ENCODE measurements at regions not wholly inside any gene's neighbourhood (a gene's known extent, or its start where the extent isn't known, plus 50 kb on each side); places are given as distances from the start of the nearest gene placed in this dataset.

GRCh38 chr18:6626457-6626856 is 103.1 kb upstream of the ARHGAP28 start:
- H3K36me3 ChIP-seq (ENCODE audit: control insufficient read depth in 4 of 4, insufficient read depth in 3 of 4, low read depth in 1 of 4, low read length in 3 of 4), result no peaks in the 10 kb centered on the region
- no peaks in the 10 kb centered on the region for H3K9me3 ChIP-seq (ENCODE audit: control insufficient read depth in 4 of 4, low read length in 3 of 4)
- H3K27me3 ChIP-seq (ENCODE audit: control insufficient read depth in 4 of 4, insufficient read depth in 4 of 4, low read length in 3 of 4), result no peaks in the 10 kb centered on the region
- H3K27ac ChIP-seq (ENCODE audit: low read depth in 1 of 2, low read length in 2 of 2), result no peak overlapping the region
- no peaks in the 10 kb centered on the region for H3K4me1 ChIP-seq (ENCODE audit: control insufficient read depth in 4 of 4, insufficient read depth in 4 of 4, low read length in 3 of 4)
- no peak overlapping the region for H3K9ac ChIP-seq (ENCODE audit: low read depth in 1 of 2, low read length in 2 of 2)
- no peak for DNase-seq (ENCODE audit: low spot score)
- TF ChIP-seq RXRA (IDR thresholded peaks at IDR 0.05), result no peak
- no peak for TF ChIP-seq GABPA (IDR thresholded peaks at IDR 0.05 in 1 of 2, conservative IDR thresholded peaks at IDR 0.05 in 1 of 2)
- no peak for TF ChIP-seq REST (IDR thresholded peaks at IDR 0.05)
- no peak for TF ChIP-seq HNF4A (conservative IDR thresholded peaks at IDR 0.05)
- no peak for TF ChIP-seq HNF4G (IDR thresholded peaks at IDR 0.05)
- TF ChIP-seq MAX (IDR thresholded peaks at IDR 0.05), result no peak
- TF ChIP-seq ZBTB33 (IDR thresholded peaks at IDR 0.05), result no peak
- no peak for TF ChIP-seq ATF3 (IDR thresholded peaks at IDR 0.05)
- H3K4me3 ChIP-seq (ENCODE audit: low read depth in 1 of 3, low read length in 3 of 3), result no peak overlapping the region
- 64% methylated on average over 5 of the region's 5 CpGs for WGBS

GRCh38 chr18:6627645-6628044 is 101.9 kb upstream of the ARHGAP28 start:
- TF ChIP-seq HNF4G (IDR thresholded peaks at IDR 0.05) (no peak), ZBTB33 (IDR thresholded peaks at IDR 0.05) (no peak)
- Histone ChIP-seq H3K9ac (ENCODE audit: low read depth in 1 of 2, low read length in 2 of 2) (no peak overlapping the region), H3K9me3 (ENCODE audit: control insufficient read depth in 4 of 4, low read length in 3 of 4) (no peaks in the 10 kb centered on the region), H3K27ac (ENCODE audit: low read depth in 1 of 2, low read length in 2 of 2) (no peak overlapping the region), H3K36me3 (ENCODE audit: control insufficient read depth in 4 of 4, insufficient read depth in 3 of 4, low read depth in 1 of 4, low read length in 3 of 4) (no peaks in the 10 kb centered on the region), H3K4me1 (ENCODE audit: control insufficient read depth in 4 of 4, insufficient read depth in 4 of 4, low read length in 3 of 4) (no peaks in the 10 kb centered on the region), H3K4me3 (ENCODE audit: low read depth in 1 of 3, low read length in 3 of 3) (no peak overlapping the region), H3K27me3 (ENCODE audit: control insufficient read depth in 4 of 4, insufficient read depth in 4 of 4, low read length in 3 of 4) (no peaks in the 10 kb centered on the region)
- DNase-seq (ENCODE audit: low spot score), result no peak
- 81% methylated on average over 4 of the region's 4 CpGs for WGBS

- DNase-seq (ENCODE audit: low spot score), result no peak
- no peak overlapping the region for H3K9ac ChIP-seq (ENCODE audit: low read depth in 1 of 2, low read length in 2 of 2)
- H3K9me3 ChIP-seq (ENCODE audit: control insufficient read depth in 4 of 4, low read length in 3 of 4), result no peaks in the 10 kb centered on the region
- H3K4me3 ChIP-seq (ENCODE audit: low read depth in 1 of 3, low read length in 3 of 3), result no peak overlapping the region
- no peaks in the 10 kb centered on the region for H3K27me3 ChIP-seq (ENCODE audit: control insufficient read depth in 4 of 4, insufficient read depth in 4 of 4, low read length in 3 of 4)
- H3K36me3 ChIP-seq (ENCODE audit: control insufficient read depth in 4 of 4, insufficient read depth in 3 of 4, low read depth in 1 of 4, low read length in 3 of 4), result no peaks in the 10 kb centered on the region
- H3K4me1 ChIP-seq (ENCODE audit: control insufficient read depth in 4 of 4, insufficient read depth in 4 of 4, low read length in 3 of 4), result no peaks in the 10 kb centered on the region
- H3K27ac ChIP-seq (ENCODE audit: low read depth in 1 of 2, low read length in 2 of 2), result no peak overlapping the region
- WGBS, result 64% methylated on average over 2 of the region's 2 CpGs
- TF ChIP-seq CTCF (IDR thresholded peaks at IDR 0.05; ENCODE audit: low read depth, low read length, missing input control), result no peak
- TF ChIP-seq ATF3 (IDR thresholded peaks at IDR 0.05), result no peak
- TF ChIP-seq EGR1 (IDR thresholded peaks at IDR 0.05; ENCODE audit: low read depth in 2 of 2), result no peak
- TF ChIP-seq JUND (IDR thresholded peaks at IDR 0.05), result no peak
- no peak for TF ChIP-seq HNF4A (conservative IDR thresholded peaks at IDR 0.05)
- TF ChIP-seq TAF1 (conservative IDR thresholded peaks at IDR 0.05), result no peak
- TF ChIP-seq HNF4G (IDR thresholded peaks at IDR 0.05), result no peak
- TF ChIP-seq FOXA2 (IDR thresholded peaks at IDR 0.05), result no peak
- no peak for TF ChIP-seq MAX (IDR thresholded peaks at IDR 0.05)
- no peak for TF ChIP-seq GABPA (IDR thresholded peaks at IDR 0.05 in 1 of 2, conservative IDR thresholded peaks at IDR 0.05 in 1 of 2)
- TF ChIP-seq SP1 (IDR thresholded peaks at IDR 0.05), result no peak
Measured at GRCh38 chr18:6628187-6628586, 101.3 kb upstream of the ARHGAP28 start.
